Esophagus muscularis mucosa (tissue), 3 donors: ENCODE measurements at regions not wholly inside any gene's neighbourhood (a gene's known extent, or its start where the extent isn't known, plus 50 kb on each side); places are given as distances from the start of the nearest gene placed in this dataset.
"Not testable (repeated sequence)": the region's sequence is repeated elsewhere in the genome, so short reads cannot be mapped to it uniquely, and the experiment has no call there.

Experiments
- POLR2A ChIP-seq: fragments of 450-650 bp; IDR thresholded peaks from one replicate; pipeline ENCODE4 v1.6.1; 2017; ENCODE audit warnings: antibody characterized with exemption, moderate library complexity, mild to moderate bottlenecking, low read depth
- TF ChIP-seq, protein P1 (sequence below), 3 experiments: fragments of 200-600 bp in 2 of 3; fragments of 450-650 bp in 1 of 3; sonication (generic) in 2 of 3; IDR thresholded peaks; one replicate each; pipeline ENCODE4 v1.5.1; 2017 to 2019; ENCODE audit warnings: antibody characterized with exemption in 3 of 3, mild to moderate bottlenecking in 2 of 3, moderate library complexity in 1 of 3

DNA sequence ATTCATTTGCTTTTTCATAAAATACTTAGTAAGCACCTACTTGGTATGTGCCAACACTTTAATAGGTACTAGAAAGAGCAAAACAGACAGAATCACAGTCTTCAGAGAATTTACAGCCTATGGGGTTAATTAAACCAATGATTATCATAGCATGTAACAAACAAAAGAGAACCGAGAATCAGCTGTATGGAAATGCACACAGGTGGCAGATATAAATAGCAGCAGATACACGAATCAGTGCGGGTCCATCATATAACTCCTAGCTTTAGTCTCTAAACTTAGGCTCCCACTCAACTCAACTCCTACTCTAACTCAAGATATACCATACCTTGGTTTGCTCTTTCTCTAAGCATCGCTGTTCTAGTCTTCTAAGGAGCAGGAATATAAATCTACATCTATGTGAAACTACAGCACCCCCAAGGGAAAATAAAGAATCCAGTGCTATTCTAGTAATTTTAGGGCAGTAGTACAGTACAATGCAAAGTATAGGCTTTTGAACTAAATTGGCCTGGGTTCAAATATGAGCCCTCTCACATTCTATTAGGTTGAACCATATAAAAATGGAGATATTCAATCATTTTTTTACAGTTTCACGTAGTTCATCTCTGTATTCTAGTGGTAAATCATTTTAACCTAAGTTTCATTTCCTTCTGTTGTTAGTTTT lies 108.5 kb upstream of the NBPF9 start:
- TF ChIP-seq, protein P1, sequence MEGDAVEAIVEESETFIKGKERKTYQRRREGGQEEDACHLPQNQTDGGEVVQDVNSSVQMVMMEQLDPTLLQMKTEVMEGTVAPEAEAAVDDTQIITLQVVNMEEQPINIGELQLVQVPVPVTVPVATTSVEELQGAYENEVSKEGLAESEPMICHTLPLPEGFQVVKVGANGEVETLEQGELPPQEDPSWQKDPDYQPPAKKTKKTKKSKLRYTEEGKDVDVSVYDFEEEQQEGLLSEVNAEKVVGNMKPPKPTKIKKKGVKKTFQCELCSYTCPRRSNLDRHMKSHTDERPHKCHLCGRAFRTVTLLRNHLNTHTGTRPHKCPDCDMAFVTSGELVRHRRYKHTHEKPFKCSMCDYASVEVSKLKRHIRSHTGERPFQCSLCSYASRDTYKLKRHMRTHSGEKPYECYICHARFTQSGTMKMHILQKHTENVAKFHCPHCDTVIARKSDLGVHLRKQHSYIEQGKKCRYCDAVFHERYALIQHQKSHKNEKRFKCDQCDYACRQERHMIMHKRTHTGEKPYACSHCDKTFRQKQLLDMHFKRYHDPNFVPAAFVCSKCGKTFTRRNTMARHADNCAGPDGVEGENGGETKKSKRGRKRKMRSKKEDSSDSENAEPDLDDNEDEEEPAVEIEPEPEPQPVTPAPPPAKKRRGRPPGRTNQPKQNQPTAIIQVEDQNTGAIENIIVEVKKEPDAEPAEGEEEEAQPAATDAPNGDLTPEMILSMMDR (IDR thresholded peaks at IDR 0.05): not testable (repeated sequence)
- TF ChIP-seq POLR2A: not testable (repeated sequence)
